NCI-H748 treated with DMSO at 0.1 percent for 48 hours (cell line): ENCODE measurements at regions not wholly inside any gene's neighbourhood (a gene's known extent, or its start where the extent isn't known, plus 50 kb on each side); places are given as distances from the start of the nearest gene placed in this dataset.
"Not testable (repeated sequence)": the region's sequence is repeated elsewhere in the genome, so short reads cannot be mapped to it uniquely, and the experiment has no call there.

Experiments
- DNase-seq: peaks from one replicate; lab custom pipeline; 2025; lab: John Stamatoyannopoulos, UW

DNA sequence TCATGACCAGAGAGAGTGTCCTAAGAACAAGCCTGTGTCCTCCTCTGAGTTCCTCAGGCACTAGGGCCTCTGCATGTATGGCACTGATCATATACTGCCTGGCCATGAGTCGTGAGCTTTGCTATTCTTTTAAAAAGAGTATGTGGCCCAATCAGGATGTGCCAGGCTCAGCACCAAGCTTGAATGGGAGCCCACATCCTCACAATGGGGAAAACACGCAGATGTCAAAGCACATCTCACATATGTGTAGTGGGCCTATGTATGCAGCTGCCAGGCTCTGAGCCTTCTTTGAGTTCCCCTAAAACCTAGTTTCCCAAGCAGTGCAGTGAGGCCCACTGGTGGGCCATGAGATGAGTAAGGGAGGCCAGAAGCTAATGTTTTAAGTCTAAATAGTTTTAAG, 69.9 kb upstream of the SLC1A4 start:
- no peak for DNase-seq

DNA sequence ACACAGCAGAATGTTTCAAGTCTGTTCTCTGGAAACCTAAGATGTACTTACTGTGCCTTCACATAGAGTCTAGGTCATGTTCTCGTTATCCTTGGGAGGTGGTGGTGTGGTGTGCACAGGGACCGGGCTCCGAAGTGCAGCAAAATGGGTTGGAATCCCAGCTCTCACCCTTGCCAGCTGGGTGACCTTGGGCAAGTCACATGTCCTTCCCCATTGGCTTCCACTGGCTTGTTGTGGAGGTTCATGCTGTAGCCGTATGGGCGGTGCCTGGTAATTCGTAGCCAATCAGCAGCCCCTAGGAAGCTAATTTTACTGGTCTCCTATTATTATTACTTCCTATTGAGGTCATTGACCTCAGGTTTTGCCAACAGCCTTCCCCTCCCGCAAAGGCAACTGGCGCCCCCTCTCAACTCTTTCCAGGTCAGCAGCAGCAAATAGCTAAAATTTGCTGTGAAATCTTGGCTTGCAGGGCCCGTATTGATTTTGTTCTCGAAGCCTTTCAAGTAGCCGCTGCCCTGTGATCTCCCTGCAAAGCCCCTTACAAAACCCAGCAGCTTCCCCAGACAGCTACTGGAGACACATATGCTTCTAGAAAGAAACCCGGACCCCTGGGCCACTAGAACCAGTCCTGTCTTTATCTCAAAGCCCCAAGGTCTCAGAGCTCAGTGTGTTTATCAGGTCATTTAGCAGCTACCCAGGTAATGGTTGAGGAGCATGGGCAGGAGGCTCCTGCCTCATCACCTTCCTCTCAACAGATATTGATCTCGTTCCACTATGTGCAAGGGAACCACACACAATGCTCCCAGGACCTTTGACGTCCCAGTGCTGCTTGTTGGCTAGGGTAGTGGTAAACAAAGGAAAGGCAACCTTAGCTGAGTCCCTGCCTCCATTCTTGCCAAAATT, 66.5 kb upstream of the SLC1A4 start:
- no peak for DNase-seq

DNA sequence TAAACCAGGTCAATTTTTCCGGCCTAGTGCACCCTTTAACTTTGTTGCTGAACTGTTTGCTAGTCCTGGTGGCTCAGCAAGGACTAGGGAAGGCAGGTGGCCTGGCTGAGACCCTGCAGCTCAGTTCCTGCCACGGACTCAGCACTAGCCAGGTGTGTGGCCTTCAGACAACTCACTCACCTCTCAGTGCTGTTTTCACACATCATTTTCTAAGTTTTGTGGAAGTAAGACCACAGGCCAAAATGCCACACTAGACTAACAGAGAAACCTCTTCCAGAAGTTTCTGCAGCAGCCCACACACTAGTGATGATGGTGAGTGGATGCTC, 65.9 kb upstream of the SLC1A4 start:
- DNase-seq = no peak

DNA sequence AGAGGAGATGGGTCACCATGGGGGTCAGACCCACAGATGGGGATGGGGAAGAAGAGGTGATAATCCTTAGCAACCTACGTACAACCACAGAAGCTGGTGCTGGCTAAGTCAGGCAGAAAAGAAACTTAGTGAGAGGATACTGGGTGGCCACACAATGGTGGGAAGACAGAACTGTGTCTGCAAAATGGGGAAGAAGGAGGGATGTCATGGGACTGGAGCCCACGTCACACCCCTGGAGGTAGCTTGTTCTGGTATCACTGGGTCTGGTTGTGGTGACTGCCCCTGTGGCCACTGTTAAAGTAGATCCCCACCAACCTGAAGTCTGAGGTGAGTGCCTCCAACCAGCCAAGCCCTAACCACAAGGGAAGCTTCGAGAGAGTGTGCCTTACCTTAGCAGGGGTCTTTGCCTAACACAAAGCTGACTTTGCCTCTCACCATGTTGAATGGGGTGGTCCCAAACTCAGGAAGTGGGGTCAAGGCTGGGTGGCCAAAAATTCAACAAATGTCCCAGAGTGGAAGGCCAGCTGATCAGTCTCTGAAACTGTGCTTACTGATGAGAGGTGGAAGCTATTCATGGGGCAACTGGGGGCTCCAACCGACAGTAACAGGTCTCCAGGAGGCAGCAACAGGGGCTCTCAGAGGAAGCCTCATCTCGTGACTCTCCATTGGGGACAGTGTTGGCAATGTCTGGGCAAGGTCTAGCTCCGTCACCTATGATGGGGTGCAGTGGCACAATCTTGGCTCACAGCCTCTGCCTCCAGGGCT, 64.8 kb upstream of the SLC1A4 start:
- DNase-seq = no peak

DNA sequence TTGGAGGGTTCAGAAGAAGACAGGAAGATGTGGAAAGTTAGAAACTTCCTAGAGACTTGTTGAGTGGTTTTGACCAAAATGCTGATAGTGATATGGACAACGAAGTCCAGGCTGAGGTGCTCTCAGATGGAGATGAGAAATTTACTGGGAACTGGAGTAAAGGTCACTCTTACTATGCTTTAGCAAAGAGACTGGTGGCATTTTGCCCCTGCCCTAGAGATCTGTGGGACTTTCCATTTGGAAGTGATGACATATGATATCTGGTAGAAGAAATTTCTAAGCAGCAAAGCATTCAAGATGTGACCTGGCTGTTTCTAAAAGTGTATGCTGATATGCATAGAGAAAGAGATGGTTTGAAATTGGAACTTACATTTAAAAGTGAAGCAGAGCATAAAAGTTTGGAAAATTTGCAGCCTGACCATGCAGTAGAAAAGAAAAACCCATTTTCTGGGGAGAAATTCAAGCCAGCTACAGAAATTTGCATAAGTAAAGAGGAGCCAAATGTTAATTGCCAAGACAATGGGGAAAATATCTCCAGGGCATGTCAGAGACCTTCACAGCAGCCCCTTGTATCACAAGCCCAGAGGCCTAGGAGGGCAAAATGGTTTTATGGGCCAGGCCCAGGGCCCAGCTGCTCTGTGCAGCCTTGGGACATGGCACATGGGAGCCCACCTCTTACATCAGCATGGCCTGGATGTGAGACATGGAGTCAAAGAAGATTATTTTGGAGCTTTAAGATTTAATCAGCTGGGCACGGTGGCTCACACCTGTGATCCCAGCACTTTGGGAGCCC, 63.1 kb upstream of the SLC1A4 start:
- not testable (repeated sequence) for DNase-seq

DNA sequence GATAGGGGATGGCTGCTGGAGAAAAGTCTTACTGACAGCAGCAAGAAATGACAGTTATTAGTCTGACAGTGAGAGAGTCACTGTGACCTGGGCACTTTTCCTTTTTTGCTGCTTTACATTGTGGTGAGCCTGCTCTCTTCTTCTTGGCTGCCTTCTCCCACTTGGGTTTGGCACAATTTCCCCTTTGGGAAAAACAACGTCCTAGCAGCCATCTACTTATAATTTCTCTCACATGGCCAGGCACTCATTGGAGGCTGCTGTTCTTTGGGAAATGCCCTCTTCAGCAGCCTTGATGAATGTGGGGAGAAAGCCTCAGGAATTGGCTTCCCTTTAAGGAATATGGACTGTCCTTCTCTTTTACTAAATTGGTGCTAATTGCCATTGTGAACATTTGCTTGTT, 60.4 kb upstream of the SLC1A4 start:
- DNase-seq = no peak

DNA sequence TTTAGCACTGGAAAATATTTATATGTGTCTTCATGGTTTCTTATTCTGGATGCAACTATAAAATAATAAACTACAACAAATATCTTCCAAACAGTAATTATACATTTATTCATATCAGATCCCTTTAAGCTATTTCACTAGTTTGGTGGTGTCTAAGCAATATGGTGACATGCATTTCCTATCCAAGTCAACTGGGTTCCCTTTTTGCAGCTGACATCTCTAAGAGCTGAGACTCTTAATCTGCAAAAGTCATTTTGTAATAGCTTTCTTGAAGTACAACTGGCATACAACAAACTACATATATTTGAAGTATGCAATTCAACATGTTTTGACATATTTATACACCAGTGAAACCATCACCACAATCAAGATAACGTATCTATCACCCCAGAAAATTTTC, 59.9 kb upstream of the SLC1A4 start:
- DNase-seq = no peak

DNA sequence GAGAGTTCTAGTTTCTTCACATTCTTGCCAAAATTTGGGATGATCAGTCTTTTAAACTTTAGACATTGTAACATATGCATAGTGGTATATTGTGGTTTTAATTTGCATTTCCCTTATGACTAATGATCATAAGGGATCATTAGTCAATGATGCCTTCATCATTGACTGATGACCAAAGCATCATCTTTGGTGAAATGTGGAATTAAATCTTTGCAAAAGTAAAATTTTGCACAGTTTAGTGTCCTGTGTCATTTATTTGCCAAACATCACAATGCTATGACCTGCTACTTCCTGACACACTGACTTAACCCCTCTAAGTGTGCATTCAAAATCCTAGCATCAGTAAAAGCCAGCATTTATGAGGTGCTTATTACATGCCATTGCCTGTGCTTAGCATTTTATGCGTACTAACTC, 58.9 kb upstream of the SLC1A4 start:
- DNase-seq = no peak

DNA sequence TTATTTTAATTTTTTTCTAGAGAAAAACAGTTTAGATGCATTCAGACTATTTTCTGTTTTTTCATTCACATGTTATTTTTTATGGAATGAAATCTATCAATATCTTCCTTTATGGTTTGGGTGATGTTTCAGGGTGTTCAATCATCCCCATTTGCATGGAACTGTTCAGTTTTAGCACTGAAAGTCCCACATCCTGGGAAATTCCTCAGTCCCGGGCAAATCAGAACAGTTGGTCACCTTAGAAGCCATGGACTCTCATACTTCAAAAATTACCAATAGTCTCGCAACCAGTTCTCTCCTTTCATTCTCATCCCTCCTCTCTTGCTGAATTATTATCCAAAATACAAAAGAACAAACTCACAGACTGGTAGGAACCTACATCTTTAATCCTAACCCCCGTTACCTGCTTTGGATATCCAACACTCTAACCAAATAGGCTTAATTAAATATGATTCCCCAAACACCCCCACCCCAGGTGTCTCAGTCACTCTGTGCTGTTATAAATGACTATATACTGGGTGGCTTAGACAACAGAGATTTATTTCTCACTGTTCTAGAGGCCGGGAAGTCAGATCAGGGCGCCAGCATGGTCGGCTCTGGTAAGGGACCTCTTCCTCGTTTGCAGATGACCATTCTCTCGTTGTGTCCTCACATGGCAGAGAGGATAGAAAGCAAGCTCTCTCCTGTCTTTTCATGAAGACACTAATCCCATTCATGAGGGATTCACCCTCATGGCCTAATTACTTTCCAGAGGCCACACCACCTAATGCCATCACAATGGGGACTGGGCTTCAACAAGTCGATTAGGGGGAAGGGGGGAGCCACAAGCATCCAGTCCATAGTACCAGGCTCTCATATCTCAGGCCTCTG, 57.7 kb upstream of the SLC1A4 start:
- no peak for DNase-seq

GRCh38 chr2:64932116-64932370, 57.2 kb upstream of the SLC1A4 start:
- DNase-seq = no peak

- DNase-seq = no peak
Observed at GRCh38 chr2:64932371-64933216, 56.6 kb upstream of the SLC1A4 start.

- no peak for DNase-seq
Observed at GRCh38 chr2:64934530-64934929, 54.7 kb upstream of the SLC1A4 start.

DNA sequence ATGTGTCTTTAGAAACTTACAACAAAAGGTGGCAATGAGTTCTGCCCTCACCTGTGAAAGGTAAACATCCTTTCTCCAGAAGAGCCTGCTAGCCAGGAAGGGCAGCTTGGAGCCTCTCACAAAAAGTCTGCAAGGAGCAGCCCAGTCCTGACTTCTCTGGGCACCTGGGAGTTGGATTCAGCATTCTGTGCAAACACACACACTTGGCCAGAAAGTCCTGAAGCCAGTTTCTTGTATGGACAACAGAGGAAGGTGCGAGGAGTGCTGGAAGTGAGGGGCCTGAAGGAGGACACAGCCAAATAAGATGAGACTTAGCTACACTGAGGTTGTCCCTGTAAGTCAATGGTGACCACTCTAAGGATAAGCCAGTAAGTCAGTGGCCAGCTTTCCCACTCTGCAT, 52.4 kb upstream of the SLC1A4 start:
- DNase-seq = no peak

- DNase-seq = not testable (repeated sequence)
Observed at GRCh38 chr2:64937314-64937686, 51.9 kb upstream of the SLC1A4 start.

DNA sequence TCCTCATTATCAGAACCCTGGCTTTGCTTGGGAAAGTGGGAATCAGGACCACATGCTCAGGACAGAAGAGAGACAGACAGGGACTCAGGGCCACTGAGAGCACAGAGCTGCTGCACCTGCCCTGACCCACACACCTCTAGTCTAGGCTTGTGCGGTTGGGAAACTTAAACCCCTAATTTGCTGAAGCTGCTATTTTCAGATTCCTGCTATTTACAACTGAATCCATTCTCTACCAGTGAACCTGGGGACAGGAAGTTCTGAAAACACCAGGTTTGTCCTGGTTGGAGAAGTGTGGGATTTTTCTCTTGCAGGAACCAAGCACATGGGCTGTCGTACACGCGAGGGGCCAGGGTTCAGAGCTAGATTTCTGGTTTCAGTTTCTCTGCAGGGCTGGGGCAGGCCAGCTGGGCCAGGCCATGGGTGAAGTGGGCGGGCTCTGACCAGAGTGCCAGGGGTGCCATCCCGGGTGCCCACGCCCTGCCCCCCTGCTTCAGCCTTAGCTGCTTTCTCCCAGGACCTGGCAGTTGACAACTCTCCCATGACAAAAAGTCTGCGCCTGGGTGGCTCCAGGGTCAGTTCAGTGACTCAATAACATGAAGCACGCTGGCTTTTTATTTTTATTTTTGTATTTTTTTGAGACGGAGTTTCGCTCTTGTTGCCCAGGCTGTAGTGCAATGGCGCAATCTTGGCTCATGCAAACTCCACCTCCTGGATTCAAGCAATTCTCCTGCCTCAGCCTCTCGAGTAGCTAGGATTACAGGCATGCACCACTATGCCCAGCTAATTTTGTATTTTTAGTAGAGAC, 51.3 kb upstream of the SLC1A4 start:
- no peak for DNase-seq

GRCh38 chr2:64938607-64939285, 50.5 kb upstream of the SLC1A4 start:
- no peak for DNase-seq

DNA sequence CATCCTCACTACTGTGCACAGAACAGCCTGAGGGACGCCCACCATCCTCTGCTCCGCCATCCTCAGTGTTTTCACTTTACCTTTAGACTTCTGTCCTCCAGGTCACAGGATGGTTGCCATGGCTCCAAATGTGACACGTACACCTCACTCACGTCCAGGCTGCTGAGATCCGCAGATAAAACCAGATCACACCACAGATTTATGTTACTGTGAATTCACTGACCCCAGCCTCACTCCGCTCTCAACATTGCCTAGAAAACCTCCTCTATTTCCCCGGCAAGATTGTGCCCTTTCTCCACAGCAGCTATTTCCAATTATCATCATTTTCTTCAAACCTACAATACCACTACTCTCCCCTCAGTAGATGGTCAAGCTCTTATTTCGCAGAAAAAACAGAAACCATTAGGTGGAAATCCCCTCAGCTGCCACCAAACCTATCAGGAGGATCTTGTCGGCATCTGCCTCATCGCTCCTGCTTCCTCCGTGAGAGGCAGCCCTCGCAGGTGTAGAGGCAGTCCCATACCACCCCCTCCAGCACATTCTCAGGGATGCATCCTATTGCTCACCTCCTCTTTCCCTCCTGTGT, 49.8 kb upstream of the SLC1A4 start:
- DNase-seq = no peak
